ENCODE measurements at regions not wholly inside any gene's neighbourhood (a gene's known extent, or its start where the extent isn't known, plus 50 kb on each side); places are given as distances from the start of the nearest gene placed in this dataset.

DNA sequence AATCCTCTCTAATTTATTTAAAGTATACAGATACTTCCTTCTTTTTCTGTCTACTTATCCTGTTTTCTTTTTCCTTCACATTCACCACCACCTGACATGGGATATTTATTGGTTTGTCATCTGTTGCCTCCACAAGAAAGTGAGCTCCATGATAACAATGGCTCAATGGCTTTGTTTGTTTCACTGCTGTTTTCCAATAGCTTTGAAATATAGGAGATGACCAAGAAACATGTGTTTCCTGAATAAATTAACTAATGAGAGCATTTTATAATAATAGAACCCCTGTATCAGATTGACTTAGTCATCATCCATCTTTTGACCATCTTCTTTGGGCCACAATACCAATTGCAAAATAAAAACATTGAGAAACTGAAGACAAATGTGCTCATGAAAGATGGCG, 180.2 kb upstream of the GAS1 start:
- 100% methylated on average over 1 of the region's 1 CpG; no CpG with 5 or more reads in 1 of the 2 experiments for WGBS, 2 experiments (ENCODE audit: extremely low coverage in 1 of 2, insufficient coverage in 1 of 2, insufficient read length in 1 of 2, insufficient replicate concordance in 2 of 2, low coverage in 1 of 2, low lambda C conversion rate in 2 of 2, missing lambda C conversion rate in 1 of 2)
- H3K4me2 ChIP-seq (ENCODE audit: insufficient read depth in 1 of 2, low read depth in 2 of 2, low read length in 2 of 2), result no peak overlapping the region
- H3K56ac ChIP-seq (replicated peaks; ENCODE audit: insufficient read length, low read depth, low read length), result no peak overlapping the region
- peaks cover 5 to 8% of the 10 kb centered on the region in 2 experiments; a peak in 3 of 4 replicates for H3K9me3 ChIP-seq (ENCODE audit: insufficient read depth in 2 of 2, low read depth in 1 of 2, low read length in 1 of 2)
- no peaks in the 10 kb centered on the region for H3K4me1 ChIP-seq (replicated peaks in 1 of 4; ENCODE audit: control insufficient read depth in 3 of 4, insufficient read depth in 4 of 4, low read length in 3 of 4)
- no peaks in the 10 kb centered on the region for H3K36me3 ChIP-seq (ENCODE audit: control insufficient read depth in 2 of 4, insufficient read depth in 4 of 4, low read length in 3 of 4)
- H3K79me2 ChIP-seq (ENCODE audit: control insufficient read depth in 1 of 2, insufficient read depth in 2 of 2, low read length in 2 of 2), result no peaks in the 10 kb centered on the region
- H3K4ac ChIP-seq (replicated peaks; ENCODE audit: insufficient read length, low read depth, low read length), result no peak overlapping the region
- no peak overlapping the region for H4K91ac ChIP-seq (replicated peaks; ENCODE audit: insufficient read length, low read length)
- H2BK15ac ChIP-seq (ENCODE audit: low read length), result no peak overlapping the region
- H2BK120ac ChIP-seq (replicated peaks; ENCODE audit: low read depth, low read length), result no peak overlapping the region
- H4K8ac ChIP-seq (ENCODE audit: extremely low read depth, insufficient read depth, low read length), result no peak overlapping the region
- CTCF ChIA-PET (ENCODE audit: partially characterized antibody), result interaction anchor here (0.6 to 1.2 kb wide), 2 partner anchors 33 to 187 kb away, joined by 5 read pairs; no protein-coding TSS in a partner anchor
- H3K23me2 ChIP-seq (ENCODE audit: low read depth, low read length), result no peaks in the 10 kb centered on the region
- no peak overlapping the region for H3K4me3 ChIP-seq (ENCODE audit: extremely low read depth in 1 of 4, insufficient read depth in 2 of 4, low read depth in 3 of 4, low read length in 4 of 4)
- H3K23ac ChIP-seq (ENCODE audit: insufficient read length), result no peak overlapping the region
- POLR2A ChIA-PET (ENCODE audit: partially characterized antibody), result no interaction called here
- H3K14ac ChIP-seq (ENCODE audit: insufficient read length), result no peak overlapping the region
- H2AK5ac ChIP-seq (ENCODE audit: low read depth, low read length), result no peak overlapping the region
- H3K27ac ChIP-seq (ENCODE audit: low read depth, low read length), result no peak overlapping the region
- H4K5ac ChIP-seq (ENCODE audit: insufficient read length, low read depth, low read length), result no peak overlapping the region
- H2BK20ac ChIP-seq (ENCODE audit: low read length), result no peak overlapping the region
- no peak overlapping the region for H2BK12ac ChIP-seq (ENCODE audit: low read depth, low read length)
- no peaks in the 10 kb centered on the region for H3K27me3 ChIP-seq (replicated peaks in 1 of 4; ENCODE audit: control insufficient read depth in 3 of 4, extremely low read depth in 1 of 4, insufficient read depth in 3 of 4, low read length in 3 of 4)
- H2AFZ ChIP-seq (ENCODE audit: low read length), result no peak overlapping the region
- no peak overlapping the region for H3K9ac ChIP-seq (replicated peaks in 1 of 4; ENCODE audit: extremely low read depth in 1 of 4, low read depth in 3 of 4, low read length in 3 of 4)
- no peak for DNase-seq (ENCODE audit: low read depth in 1 of 2, low spot score in 2 of 2)
- H3K79me1 ChIP-seq (ENCODE audit: low read depth, low read length), result no peaks in the 10 kb centered on the region
- H4K20me1 ChIP-seq (replicated peaks in 1 of 2; ENCODE audit: control insufficient read depth in 1 of 2, insufficient read depth in 2 of 2, low read length in 2 of 2), result no peaks in the 10 kb centered on the region
- H2BK5ac ChIP-seq (ENCODE audit: low read depth, low read length), result no peak overlapping the region
- FAIRE-seq, result no peak
- no peak overlapping the region for H3K18ac ChIP-seq (ENCODE audit: extremely low read depth, low read length)
- TF ChIP-seq ZNF274 (IDR thresholded peaks at IDR 0.05; ENCODE audit: borderline replicate concordance, extremely low read depth, low read length) (no peak), MAX (IDR thresholded peaks at IDR 0.05) (no peak)
